IMR-90 (cell line): ENCODE measurements at regions not wholly inside any gene's neighbourhood (a gene's known extent, or its start where the extent isn't known, plus 50 kb on each side); places are given as distances from the start of the nearest gene placed in this dataset.

Source experiments
- ATAC-seq: fragments of 200-7000 bp; cut with Tn5 transposase; 2 replicates; pipeline ENCODE4 v1.9.1; 2020; ENCODE audit warnings: low read depth, mild to moderate bottlenecking, moderate library complexity
- BruUV-seq: library from RNA; stranded (reverse); fragments of 400-500 nt; replicated peaks from 2 replicates; lab custom pipeline; 2021; lab: Mats Ljungman, UMichigan
- CTCF ChIA-PET: fragments of 300-600 bp; formaldehyde crosslinking; extraction: SDS; loops from one replicate; lab custom pipeline; 2021; ENCODE audit warnings: antibody characterized with exemption; lab: Yijun Ruan, JAX
- POLR2A ChIA-PET: fragments of 300-600 bp; sonication (Branson Sonifier 250); formaldehyde crosslinking; loops from one replicate; lab custom pipeline; 2022; ENCODE audit warnings: antibody characterized with exemption; ENCODE audit not compliant: unreplicated experiment; lab: Charles Lee
- DNase-seq: peaks from one replicate; pipeline ENCODE4 v3.0.0; 2013
- H2AFZ ChIP-seq: replicated peaks from 2 replicates; pipeline ENCODE3; 2013; ENCODE audit warnings: low read length, mild to moderate bottlenecking; ENCODE audit not compliant: poor library complexity
- H2AK5ac ChIP-seq: 2 replicates; pipeline ENCODE4 v1.6.1; 2013; ENCODE audit warnings: low read depth, low read length, inconsistent platforms
- H2AK9ac ChIP-seq: replicated peaks from 2 replicates; pipeline ENCODE3; 2013; ENCODE audit warnings: mild to moderate bottlenecking, low read depth, low read length, moderate library complexity; ENCODE audit not compliant: poor library complexity
- H2BK120ac ChIP-seq: 2 replicates; pipeline ENCODE4 v1.6.1; 2013; ENCODE audit warnings: low read depth, low read length, inconsistent platforms
- H2BK15ac ChIP-seq: 3 replicates; pipeline ENCODE4 v1.6.1; 2013; ENCODE audit warnings: low read depth, low read length, inconsistent platforms
- H2BK20ac ChIP-seq: 2 replicates; pipeline ENCODE4 v1.6.1; 2013; ENCODE audit warnings: low read depth, mild to moderate bottlenecking, inconsistent platforms, low read length, moderate library complexity
- H2BK5ac ChIP-seq: 2 replicates; pipeline ENCODE4 v1.6.1; 2013; ENCODE audit warnings: mild to moderate bottlenecking, low read depth, low read length, inconsistent platforms; ENCODE audit not compliant: poor library complexity, severe bottlenecking
- H3K14ac ChIP-seq: replicated peaks from 2 replicates; pipeline ENCODE4 v1.6.1; 2013; ENCODE audit warnings: low read depth, low read length, inconsistent platforms
- H3K18ac ChIP-seq: 2 replicates; pipeline ENCODE4 v1.6.1; 2013; ENCODE audit warnings: low read depth, low read length, control low read depth
- H3K23ac ChIP-seq: 2 replicates; pipeline ENCODE4 v1.6.1; 2013; ENCODE audit warnings: low read depth, low read length, inconsistent platforms
- H3K27ac ChIP-seq: 2 replicates; pipeline ENCODE4 v1.5.1; 2013; ENCODE audit warnings: mild to moderate bottlenecking, control low read depth, low read length; ENCODE audit not compliant: insufficient read depth
- H3K27me3 ChIP-seq: 2 replicates; pipeline ENCODE4 v1.6.1; 2013; ENCODE audit warnings: low read length; ENCODE audit not compliant: control insufficient read depth, insufficient read depth
- H3K36me3 ChIP-seq: 2 replicates; pipeline ENCODE4 v1.6.1; 2013; ENCODE audit warnings: low read length, mixed read lengths; ENCODE audit not compliant: control insufficient read depth, insufficient read depth
- H3K4ac ChIP-seq: 2 replicates; pipeline ENCODE4 v1.6.1; 2013; ENCODE audit warnings: low read depth, low read length, inconsistent platforms
- H3K4me1 ChIP-seq: 2 replicates; pipeline ENCODE4 v1.6.1; 2013; ENCODE audit warnings: low read length, mixed read lengths; ENCODE audit not compliant: control insufficient read depth, insufficient read depth
- H3K4me2 ChIP-seq: 2 replicates; pipeline ENCODE4 v1.6.1; 2013; ENCODE audit warnings: low read depth, mild to moderate bottlenecking, control low read depth, low read length, moderate library complexity
- H3K4me3 ChIP-seq: 2 replicates; pipeline ENCODE4 v1.5.1; 2013; ENCODE audit warnings: low read depth, mild to moderate bottlenecking, control low read depth, low read length, moderate library complexity; ENCODE audit not compliant: insufficient read depth
- H3K56ac ChIP-seq: 2 replicates; pipeline ENCODE4 v1.6.1; 2013; ENCODE audit warnings: low read length, inconsistent platforms; ENCODE audit not compliant: insufficient read depth; ENCODE audit errors: extremely low read depth
- H3K79me1 ChIP-seq, 2 experiments: 2 replicates each; pipeline ENCODE4 v1.6.1; 2013; ENCODE audit warnings: low read length in 2 of 2, inconsistent platforms in 1 of 2, low read depth in 1 of 2
- H3K9ac ChIP-seq: 2 replicates; pipeline ENCODE4 v1.6.1; 2013; ENCODE audit warnings: low read depth, low read length, control low read depth
- H3K9me1 ChIP-seq: 2 replicates; pipeline ENCODE4 v1.6.1; 2013; ENCODE audit warnings: low read length, inconsistent platforms; ENCODE audit not compliant: insufficient read depth
- H3K9me3 ChIP-seq: 2 replicates; pipeline ENCODE4 v1.6.1; 2013; ENCODE audit warnings: low read length; ENCODE audit not compliant: control insufficient read depth, insufficient read depth
- H4K20me1 ChIP-seq: 2 replicates; pipeline ENCODE4 v1.6.1; 2013; ENCODE audit warnings: low read length, inconsistent platforms; ENCODE audit not compliant: insufficient read depth
- H4K5ac ChIP-seq: 2 replicates; pipeline ENCODE4 v1.6.1; 2013; ENCODE audit warnings: mild to moderate bottlenecking, low read depth, low read length, control low read depth
- H4K8ac ChIP-seq, 2 experiments: 2 replicates each; pipeline ENCODE4 v1.6.1; 2013; ENCODE audit warnings: low read depth in 2 of 2, low read length in 2 of 2, control low read depth in 1 of 2, inconsistent platforms in 1 of 2
- H4K91ac ChIP-seq: 2 replicates; pipeline ENCODE4 v1.6.1; 2013; ENCODE audit warnings: low read depth, low read length, inconsistent platforms; ENCODE audit not compliant: insufficient read depth
- BHLHE40 ChIP-seq: fragments of 150-350 bp; IDR thresholded peaks from 2 replicates; pipeline ENCODE4 v1.6.1; 2016; ENCODE audit warnings: mild to moderate bottlenecking, low read depth, low read length
- CEBPB ChIP-seq: IDR thresholded peaks from 2 replicates; pipeline ENCODE4 v1.6.1; 2012; ENCODE audit warnings: low read depth, low read length, improper control_type of control experiment
- MAZ ChIP-seq: IDR thresholded peaks from 2 replicates; pipeline ENCODE4 v1.6.1; 2012; ENCODE audit warnings: low read depth, mild to moderate bottlenecking, low read length, improper control_type of control experiment, moderate library complexity, borderline replicate concordance
- MXI1 ChIP-seq: IDR thresholded peaks from 2 replicates; pipeline ENCODE4 v1.6.1; 2012; ENCODE audit warnings: low read depth, mild to moderate bottlenecking, low read length, moderate library complexity, borderline replicate concordance
- WGBS, 2 experiments: methylation state at CpG; one replicate each; pipeline versions ENCODE4 v1.1.5 to v1.1.7; 2013; ENCODE audit warnings: missing lambda C conversion rate in 2 of 2; ENCODE audit not compliant: insufficient read length in 1 of 2; ENCODE audit errors: extremely low coverage in 2 of 2; 5-methylcytosine and 5-hydroxymethylcytosine counted together
- dilution Hi-C: fragments of 300-500 bp; cut with HindIII; formaldehyde crosslinking; loops from one replicate; pipeline ENCODE4 v1.14.3; 2018; ENCODE audit warnings: low sequenced_read_pairs; ENCODE audit not compliant: unreplicated experiment
- in situ Hi-C: fragments of 300-500 bp; cut with MboI; formaldehyde crosslinking; loops from 3 replicates; pipeline ENCODE4 v1.14.3; 2019; ENCODE audit warnings: low sequenced_read_pairs, inconsistent platforms, mixed read lengths
- intact Hi-C: fragments of 100-400 bp; cut with micrococcal nuclease; formaldehyde crosslinking; loops from 2 replicates; pipeline ENCODE4 v1.10.0; 2022
- TF ChIP-seq, protein P1 (sequence below): fragments of 150-350 bp; IDR thresholded peaks from 2 replicates; pipeline ENCODE4 v1.6.1; 2016; ENCODE audit warnings: low read depth, mild to moderate bottlenecking, low read length, moderate library complexity, borderline replicate concordance

DNA sequence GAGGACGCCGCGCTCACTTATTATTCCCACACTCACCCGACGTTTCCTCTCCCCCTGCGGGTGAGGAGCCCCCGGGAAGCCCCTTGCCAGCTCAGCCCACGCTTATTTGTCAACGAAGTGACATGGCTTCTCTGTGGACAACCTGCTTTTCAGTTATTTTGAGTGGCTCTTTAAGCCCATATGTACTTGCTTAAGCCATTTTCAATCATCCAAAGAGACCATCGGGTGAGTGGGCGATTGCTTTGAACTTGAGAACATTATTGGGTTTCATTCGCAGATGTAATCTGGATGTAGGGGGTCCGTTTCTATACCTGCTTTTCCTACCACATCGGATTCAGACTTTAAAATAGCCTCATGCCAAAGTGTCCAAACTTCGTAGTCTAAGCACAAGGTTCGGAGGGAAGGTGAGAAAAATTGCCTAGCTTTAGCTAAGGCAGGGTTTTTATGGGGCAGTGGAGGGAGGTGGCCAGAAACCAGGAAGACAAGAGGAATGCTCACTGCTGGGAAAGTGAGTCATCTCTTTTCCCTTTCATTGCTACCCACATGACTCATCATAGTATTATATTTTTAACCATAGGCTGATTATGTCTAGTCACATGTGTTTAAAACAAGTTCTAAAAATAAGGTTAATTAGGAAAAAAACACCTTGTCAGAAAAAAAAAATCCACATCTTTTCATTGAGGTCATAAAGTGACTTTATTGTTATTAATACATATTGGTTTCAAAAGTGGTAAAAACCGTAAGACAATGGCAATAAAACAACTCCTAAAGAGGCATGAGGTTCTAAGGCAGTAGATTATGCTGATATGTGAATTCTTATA is 773.1 kb upstream of the NR2F2 start (continued):
- TF ChIP-seq BHLHE40 (peak; percentile 83; the same call in 1 of the 2 replicates), CEBPB (peak; percentile 39; the same call in 1 of the 2 replicates), MAZ (0 out of 2 replicates have a peak, but pooled peaks have one; percentile 42)

- dilution Hi-C loops (no loop called here), intact Hi-C loops (loop anchor here (5.0 to 10.0 kb wide), 3 partner anchors 303 to 769 kb away; no protein-coding TSS in a partner anchor), in situ Hi-C loops (loop anchor here (25.0 kb wide), 1 partner anchor 779 kb away; the partner anchor contains the start of gene NR2F2)
- Histone ChIP-seq H4K91ac (no peak overlapping the region), H3K27ac (peak overlapping the region; percentile 70; the same call in 1 of the 2 replicates), H2BK15ac (peak overlapping the region; percentile 88; the same call in 2 of the 3 replicates), H3K27me3 (no peaks in the 10 kb centered on the region), H3K9me3 (no peaks in the 10 kb centered on the region), H2BK120ac (peak overlapping the region; percentile 94), H2AK5ac (peak overlapping the region; percentile 82; the same call in 1 of the 2 replicates), H3K18ac (peak overlapping the region; percentile 99), H3K4me3 (no peak overlapping the region), H4K8ac (peak overlapping the region in 1 of 2 experiments; percentile 68; a peak in 2 of 4 replicates), H3K36me3 (no peaks in the 10 kb centered on the region), H3K79me1 (no peaks in the 10 kb centered on the region), H2BK5ac (peak overlapping the region; percentile 72), H3K4me2 (no peak overlapping the region), H2AFZ (no peak overlapping the region), H3K4me1 (peaks cover 13% of the 10 kb centered on the region), H3K14ac (peak overlapping the region; percentile 92), H2BK20ac (peak overlapping the region; percentile 98), H3K9me1 (peaks cover 3% of the 10 kb centered on the region; the same call in 1 of the 2 replicates), H3K56ac (peak overlapping the region; percentile 32; the same call in 1 of the 2 replicates), H3K23ac (no peak overlapping the region), H2AK9ac (no peak overlapping the region), H4K5ac (peak overlapping the region; percentile 84; the same call in 1 of the 2 replicates), H4K20me1 (no peaks in the 10 kb centered on the region), H3K4ac (peak overlapping the region; percentile 80), H3K9ac (no peak overlapping the region)
- TF ChIP-seq MXI1 (no peak), BHLHE40 (no peak)
- TF ChIP-seq, protein P1, sequence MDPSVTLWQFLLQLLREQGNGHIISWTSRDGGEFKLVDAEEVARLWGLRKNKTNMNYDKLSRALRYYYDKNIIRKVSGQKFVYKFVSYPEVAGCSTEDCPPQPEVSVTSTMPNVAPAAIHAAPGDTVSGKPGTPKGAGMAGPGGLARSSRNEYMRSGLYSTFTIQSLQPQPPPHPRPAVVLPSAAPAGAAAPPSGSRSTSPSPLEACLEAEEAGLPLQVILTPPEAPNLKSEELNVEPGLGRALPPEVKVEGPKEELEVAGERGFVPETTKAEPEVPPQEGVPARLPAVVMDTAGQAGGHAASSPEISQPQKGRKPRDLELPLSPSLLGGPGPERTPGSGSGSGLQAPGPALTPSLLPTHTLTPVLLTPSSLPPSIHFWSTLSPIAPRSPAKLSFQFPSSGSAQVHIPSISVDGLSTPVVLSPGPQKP: no peak
- DNase-seq (peak; percentile 39), ATAC-seq (no peak)
- ChIA-PET CTCF (interaction anchor here (1.3 kb wide), 1 partner anchor 299 kb away, joined by 5 read pairs; no protein-coding TSS in a partner anchor), POLR2A (interaction anchor here (0.7 kb wide), 1 partner anchor 96 kb away, joined by 3 read pairs; no protein-coding TSS in a partner anchor)
- no TSS peak for BruUV-seq
- no CpG with 5 or more reads among the region's 2 CpGs for WGBS, 2 experiments
Observed at GRCh38 chr15:95558131-95558530, 772.4 kb upstream of the NR2F2 start.
